Stomach smooth muscle (tissue), 2 donors: ENCODE measurements at regions not wholly inside any gene's neighbourhood (a gene's known extent, or its start where the extent isn't known, plus 50 kb on each side); places are given as distances from the start of the nearest gene placed in this dataset.
"Not testable (repeated sequence)": the region's sequence is repeated elsewhere in the genome, so short reads cannot be mapped to it uniquely, and the experiment has no call there.

Source experiments
- H3K27ac ChIP-seq: one replicate; pipeline ENCODE4 v1.7.0; 2013; ENCODE audit warnings: mild to moderate bottlenecking, low read length, inconsistent platforms
- H3K27me3 ChIP-seq, 2 donors: one replicate each; pipeline ENCODE4 v1.7.0; 2013; ENCODE audit warnings: low read length in 2 of 2; ENCODE audit not compliant: insufficient read depth in 2 of 2, control insufficient read depth in 1 of 2
- H3K36me3 ChIP-seq, 2 donors: one replicate each; pipeline ENCODE4 v1.7.0; 2013; ENCODE audit warnings: low read length in 2 of 2; ENCODE audit not compliant: control insufficient read depth in 2 of 2, insufficient read depth in 2 of 2
- H3K4me1 ChIP-seq: one replicate; pipeline ENCODE4 v1.7.0; 2013; ENCODE audit warnings: low read length; ENCODE audit not compliant: control insufficient read depth, insufficient read depth
- H3K4me3 ChIP-seq, 2 donors: one replicate each; pipeline ENCODE4 v1.7.0; 2013; ENCODE audit warnings: low read length in 2 of 2
- H3K9ac ChIP-seq, 2 donors: one replicate each; pipeline ENCODE4 v1.7.0; 2013; ENCODE audit warnings: low read length in 2 of 2, mild to moderate bottlenecking in 1 of 2
- H3K9me3 ChIP-seq, 2 donors: one replicate each; pipeline ENCODE4 v1.7.0; 2013; ENCODE audit warnings: low read length in 2 of 2; ENCODE audit not compliant: control insufficient read depth in 2 of 2
- donor health status: healthy.
- donor health status: Pancreatic carcinoma.

DNA sequence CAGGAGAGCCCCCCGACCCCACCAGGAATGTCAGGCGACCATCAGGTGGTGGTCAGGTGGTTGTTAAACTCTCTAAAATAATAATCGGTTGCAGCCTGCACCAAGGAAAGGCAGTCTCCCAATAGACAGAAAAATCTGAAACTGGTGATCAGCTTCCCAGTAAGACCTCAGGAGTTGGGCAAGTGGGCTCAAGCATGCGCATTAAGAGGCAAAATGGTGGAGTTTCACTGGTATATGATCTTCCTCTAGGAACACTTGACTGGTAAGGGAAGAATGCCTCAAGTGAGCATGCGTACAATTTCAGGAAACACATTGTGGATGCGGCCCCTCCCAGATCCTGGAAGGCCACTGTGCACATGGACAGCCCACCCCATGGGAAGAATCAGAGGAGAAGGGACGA is 619.9 kb downstream of the TYW1 start:
- Histone ChIP-seq H3K4me3 (no peak overlapping the region), H3K9me3 (peaks cover 3 to 6% of the 10 kb centered on the region in 2 donors), H3K36me3 (no peaks in the 10 kb centered on the region), H3K27me3 (no peaks in the 10 kb centered on the region), H3K4me1 (no peaks in the 10 kb centered on the region), H3K9ac (no peak overlapping the region), H3K27ac (no peak overlapping the region)

DNA sequence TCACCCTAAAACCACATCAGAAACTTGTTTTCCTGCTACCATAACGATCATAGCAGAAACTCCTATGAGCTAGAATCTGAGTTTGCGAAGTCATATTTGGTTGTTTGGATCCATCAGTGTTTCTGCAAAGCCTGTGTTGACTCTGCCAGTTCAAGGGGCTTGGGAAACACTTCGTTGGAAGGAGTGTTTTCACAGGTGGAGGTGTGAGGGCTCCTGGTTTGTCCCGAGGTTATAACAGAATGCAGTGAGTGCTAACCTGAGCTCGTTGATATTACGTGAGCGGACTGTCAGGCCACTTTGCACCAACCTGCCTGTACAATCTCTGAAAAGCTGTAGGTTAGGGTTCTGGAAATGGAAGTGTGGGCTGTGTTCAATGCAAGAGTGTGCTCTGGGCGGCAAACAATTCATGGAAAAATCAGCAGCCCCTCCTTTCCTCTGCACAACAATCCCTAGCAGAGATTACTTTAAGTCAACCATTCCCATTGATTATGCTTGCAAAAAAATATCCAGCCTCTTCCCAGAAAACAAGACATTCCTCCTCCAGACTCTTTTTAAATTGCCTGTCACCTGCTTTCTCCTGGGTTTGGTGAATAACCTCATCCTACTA is 622.0 kb downstream of the TYW1 start:
- H3K9ac ChIP-seq = no peak overlapping the region
- no peak overlapping the region for H3K4me3 ChIP-seq
- no peaks in the 10 kb centered on the region for H3K4me1 ChIP-seq
- no peak overlapping the region for H3K27ac ChIP-seq
- peaks cover 0 to 2% of the 10 kb centered on the region in 2 donors for H3K27me3 ChIP-seq
- H3K9me3 ChIP-seq = no peaks in the 10 kb centered on the region
- H3K36me3 ChIP-seq = no peaks in the 10 kb centered on the region

GRCh38 chr7:67619175-67619574 is 622.5 kb downstream of the TYW1 start:
- Histone ChIP-seq H3K27me3 (peaks cover 0 to 2% of the 10 kb centered on the region in 2 donors), H3K4me3 (peak overlapping the region in 1 of 2 donors; percentile 29), H3K9me3 (no peaks in the 10 kb centered on the region), H3K9ac (no peak overlapping the region), H3K27ac (no peak overlapping the region), H3K4me1 (no peaks in the 10 kb centered on the region), H3K36me3 (no peaks in the 10 kb centered on the region)

DNA sequence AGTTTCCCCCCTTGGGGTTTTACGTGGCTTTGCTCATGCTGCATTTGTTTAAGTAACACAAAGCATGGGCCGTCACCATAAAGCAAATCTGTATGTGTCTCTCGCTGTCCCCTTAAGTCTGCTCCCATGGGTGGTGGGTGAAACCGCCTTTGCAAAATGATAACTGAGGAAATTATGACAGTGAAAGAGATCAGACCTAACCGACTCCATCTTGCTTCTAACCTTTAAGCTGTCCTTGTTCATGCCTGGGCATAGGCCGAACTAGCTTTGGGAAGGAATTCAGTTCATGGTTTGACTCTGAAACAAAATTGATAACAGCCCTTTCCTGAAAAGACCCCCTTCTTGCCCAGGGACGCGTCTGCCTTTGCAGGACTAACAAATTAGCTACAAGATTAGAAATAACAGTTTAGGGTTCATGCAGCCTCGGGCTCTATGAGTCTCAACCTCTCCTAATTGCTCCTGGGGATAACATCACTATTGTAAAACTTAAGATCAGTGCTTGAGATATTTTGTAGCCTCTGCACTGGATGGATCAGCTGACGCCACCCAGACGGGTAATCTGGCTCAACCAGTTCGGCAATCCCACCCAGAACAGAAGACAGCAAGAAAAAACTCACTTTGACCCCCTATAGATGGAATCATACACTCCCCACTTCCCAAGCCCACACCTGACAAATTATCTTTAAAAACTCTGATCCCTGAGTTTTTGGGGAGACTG is 623.7 kb downstream of the TYW1 start:
- no peak overlapping the region for H3K4me3 ChIP-seq
- H3K36me3 ChIP-seq = no peaks in the 10 kb centered on the region
- H3K4me1 ChIP-seq = peaks cover 2% of the 10 kb centered on the region
- H3K9me3 ChIP-seq = no peaks in the 10 kb centered on the region
- H3K9ac ChIP-seq = no peak overlapping the region
- peaks cover 0 to 2% of the 10 kb centered on the region in 2 donors for H3K27me3 ChIP-seq
- H3K27ac ChIP-seq = no peak overlapping the region

DNA sequence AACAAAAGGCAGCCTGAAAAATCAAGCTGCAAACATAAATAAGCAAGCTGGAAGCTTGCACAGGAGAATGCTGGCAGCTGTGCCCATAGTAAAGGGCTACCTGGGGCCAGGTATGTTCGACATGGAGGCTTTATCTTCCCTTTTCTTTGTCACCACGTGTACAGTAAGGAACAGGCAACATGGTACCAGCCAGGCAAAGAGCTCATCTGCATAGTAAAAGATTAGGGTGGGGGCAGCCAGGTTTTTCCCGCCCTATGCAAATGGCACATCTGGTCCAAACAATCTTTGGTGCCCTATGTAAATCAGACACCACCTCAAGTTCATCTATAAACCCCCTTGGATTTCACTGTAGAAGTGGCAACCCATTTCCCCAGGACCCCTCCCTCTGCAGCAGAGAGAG is 625.1 kb downstream of the TYW1 start:
- Histone ChIP-seq H3K27ac (no peak overlapping the region), H3K9me3 (no peaks in the 10 kb centered on the region), H3K4me1 (peaks cover 4% of the 10 kb centered on the region), H3K9ac (no peak overlapping the region), H3K27me3 (peaks cover 0 to 2% of the 10 kb centered on the region in 2 donors), H3K36me3 (no peaks in the 10 kb centered on the region), H3K4me3 (no peak overlapping the region)

- Histone ChIP-seq H3K4me1 (peaks cover 4% of the 10 kb centered on the region), H3K9ac (peak overlapping the region in 1 of 2 donors; percentile 29), H3K27ac (no peak overlapping the region), H3K9me3 (no peaks in the 10 kb centered on the region), H3K36me3 (no peaks in the 10 kb centered on the region), H3K27me3 (peaks cover 0 to 2% of the 10 kb centered on the region in 2 donors), H3K4me3 (peak overlapping the region; percentile 56 to 68)
Measured at GRCh38 chr7:67625257-67625737, 628.7 kb downstream of the TYW1 start.

- Histone ChIP-seq H3K36me3 (no peaks in the 10 kb centered on the region), H3K4me3 (no peak overlapping the region), H3K4me1 (no peaks in the 10 kb centered on the region), H3K9me3 (no peaks in the 10 kb centered on the region), H3K27me3 (no peaks in the 10 kb centered on the region), H3K27ac (no peak overlapping the region), H3K9ac (no peak overlapping the region)
Measured at GRCh38 chr7:67631476-67631875, 634.8 kb downstream of the TYW1 start.

GRCh38 chr7:67635271-67635670 is 638.6 kb downstream of the TYW1 start:
- Histone ChIP-seq H3K4me1 (no peaks in the 10 kb centered on the region), H3K36me3 (no peaks in the 10 kb centered on the region)

DNA sequence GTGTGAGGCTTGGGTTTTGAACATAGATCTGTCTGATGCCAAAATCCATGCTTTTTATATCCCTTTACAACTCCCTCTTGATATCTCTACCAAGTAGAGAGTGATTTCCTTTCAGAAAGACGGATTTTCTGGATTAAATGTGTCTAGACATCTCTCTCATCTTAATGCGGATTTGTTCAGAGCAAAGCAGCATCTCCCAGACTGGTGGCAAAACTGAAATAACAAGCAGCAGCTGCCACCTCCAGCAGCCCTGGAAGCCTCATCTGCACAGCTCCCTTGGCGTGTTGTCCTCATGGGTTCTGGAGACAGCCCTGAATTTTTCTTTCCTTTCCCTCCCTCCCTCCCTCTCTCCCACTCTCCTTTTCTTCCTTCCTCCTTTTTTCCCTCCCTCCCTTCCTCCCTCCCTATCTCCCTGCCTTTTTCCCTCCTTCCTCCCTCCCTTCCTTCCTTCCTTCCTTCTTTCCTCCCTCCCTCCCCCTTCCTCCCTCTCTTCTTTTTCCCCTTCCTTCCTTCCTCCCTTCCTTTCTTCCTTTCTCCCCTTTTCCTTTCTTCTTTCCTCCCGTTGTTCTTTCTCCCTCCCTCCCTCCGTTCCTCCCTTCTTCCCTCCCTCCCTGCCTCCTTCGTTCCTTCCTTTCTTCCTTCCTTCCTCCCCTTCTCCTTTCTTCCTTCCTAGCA is 639.9 kb downstream of the TYW1 start:
- Histone ChIP-seq H3K4me3 (no peak overlapping the region), H3K9me3 (no peaks in the 10 kb centered on the region)

More at GRCh38 chr7:67635271-67635670, 638.6 kb downstream of the TYW1 start:
- H3K27ac ChIP-seq = no peak overlapping the region
- no peak overlapping the region for H3K9ac ChIP-seq
- H3K9me3 ChIP-seq = no peaks in the 10 kb centered on the region
- no peak overlapping the region for H3K4me3 ChIP-seq
- H3K27me3 ChIP-seq = no peaks in the 10 kb centered on the region

GRCh38 chr7:67637023-67637358 is 640.4 kb downstream of the TYW1 start:
- no peaks in the 10 kb centered on the region for H3K9me3 ChIP-seq
- H3K4me1 ChIP-seq = no peaks in the 10 kb centered on the region
- H3K36me3 ChIP-seq = no peaks in the 10 kb centered on the region
- H3K9ac ChIP-seq = no peak overlapping the region
- H3K4me3 ChIP-seq = no peak overlapping the region
- H3K27ac ChIP-seq = no peak overlapping the region
- no peaks in the 10 kb centered on the region for H3K27me3 ChIP-seq

More for the DNA sequence above, 639.9 kb downstream of the TYW1 start:
- no peaks in the 10 kb centered on the region for H3K4me1 ChIP-seq
- no peaks in the 10 kb centered on the region for H3K36me3 ChIP-seq
- H3K27me3 ChIP-seq = no peaks in the 10 kb centered on the region
- no peak overlapping the region for H3K27ac ChIP-seq
- no peak overlapping the region for H3K9ac ChIP-seq

DNA sequence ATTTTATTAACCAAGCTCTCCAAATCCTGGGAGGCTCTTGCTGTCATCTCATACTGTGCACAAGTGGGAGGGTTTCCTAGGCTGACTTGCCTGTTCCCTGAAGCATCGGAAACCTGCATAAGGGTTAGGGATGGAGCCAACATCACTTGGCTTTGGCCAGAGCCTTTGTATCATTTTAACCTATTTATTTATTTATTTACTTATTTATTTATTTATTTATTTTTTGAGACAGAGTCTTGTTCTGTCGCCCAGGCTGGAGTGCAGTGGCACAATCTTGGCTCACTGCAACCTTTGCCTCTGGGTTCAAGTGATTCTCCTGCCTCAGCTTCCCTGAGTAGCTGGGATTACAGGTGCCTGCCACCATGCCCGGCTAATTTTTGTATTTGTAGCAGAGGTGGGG is 645.9 kb downstream of the TYW1 start:
- H3K4me1 ChIP-seq, H3K36me3 ChIP-seq, H3K27ac ChIP-seq, H3K27me3 ChIP-seq, H3K4me3 ChIP-seq, H3K9ac ChIP-seq, H3K9me3 ChIP-seq: not testable (repeated sequence)
